Stomach (tissue), 4 donors: ENCODE measurements at regions not wholly inside any gene's neighbourhood (a gene's known extent, or its start where the extent isn't known, plus 50 kb on each side); places are given as distances from the start of the nearest gene placed in this dataset.

Experiments
- EP300 ChIP-seq: sonication (generic); formaldehyde crosslinking; IDR thresholded peaks from one replicate; pipeline ENCODE4 v1.6.1; 2017; ENCODE audit warnings: antibody characterized with exemption
- POLR2AphosphoS5 ChIP-seq, 3 donors: sonication (generic); formaldehyde crosslinking; IDR thresholded peaks; one replicate each; pipeline ENCODE4 v1.6.1; 2016; ENCODE audit warnings: antibody characterized with exemption in 3 of 3

GRCh38 chr12:42916143-42916542 lies 326.6 kb upstream of the PRICKLE1 start:
- TF ChIP-seq EP300 (no peak), POLR2AphosphoS5 (IDR thresholded peaks at IDR 0.05) (no peak)
